Forelimb muscle (tissue), 1 donor: ENCODE measurements at regions not wholly inside any gene's neighbourhood (a gene's known extent, or its start where the extent isn't known, plus 50 kb on each side); places are given as distances from the start of the nearest gene placed in this dataset.
A peak's percentile ranks its signal among the peaks of the same experiment; 100 is the strongest.
"Not testable (repeated sequence)": the region's sequence is repeated elsewhere in the genome, so short reads cannot be mapped to it uniquely, and the experiment has no call there.

Experiments
- DNase-seq: peaks from one replicate; pipeline ENCODE4 v3.0.0-alpha.2; 2013; ENCODE audit warnings: low read depth

DNA sequence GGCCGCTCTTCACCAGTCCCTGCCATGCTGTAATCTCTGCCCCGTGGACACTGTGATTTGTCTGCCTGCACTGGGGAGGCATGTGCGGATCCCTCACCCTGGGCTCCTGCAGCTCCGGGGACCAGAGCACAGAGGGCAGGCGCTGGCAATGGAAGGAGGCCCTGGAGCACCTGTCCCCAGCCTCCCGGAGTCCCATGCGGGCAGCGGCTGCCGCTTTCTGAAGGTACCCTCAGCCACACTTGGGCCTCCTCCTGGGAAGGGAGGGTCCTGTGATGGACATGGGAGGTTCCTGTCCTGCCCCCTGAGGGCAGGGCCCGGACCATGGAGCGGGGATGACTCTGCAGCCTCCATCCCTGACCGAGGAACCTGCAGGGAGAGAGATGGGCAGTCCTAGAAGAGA, 297.4 kb upstream of the SFSWAP start:
- DNase-seq = no peak

DNA sequence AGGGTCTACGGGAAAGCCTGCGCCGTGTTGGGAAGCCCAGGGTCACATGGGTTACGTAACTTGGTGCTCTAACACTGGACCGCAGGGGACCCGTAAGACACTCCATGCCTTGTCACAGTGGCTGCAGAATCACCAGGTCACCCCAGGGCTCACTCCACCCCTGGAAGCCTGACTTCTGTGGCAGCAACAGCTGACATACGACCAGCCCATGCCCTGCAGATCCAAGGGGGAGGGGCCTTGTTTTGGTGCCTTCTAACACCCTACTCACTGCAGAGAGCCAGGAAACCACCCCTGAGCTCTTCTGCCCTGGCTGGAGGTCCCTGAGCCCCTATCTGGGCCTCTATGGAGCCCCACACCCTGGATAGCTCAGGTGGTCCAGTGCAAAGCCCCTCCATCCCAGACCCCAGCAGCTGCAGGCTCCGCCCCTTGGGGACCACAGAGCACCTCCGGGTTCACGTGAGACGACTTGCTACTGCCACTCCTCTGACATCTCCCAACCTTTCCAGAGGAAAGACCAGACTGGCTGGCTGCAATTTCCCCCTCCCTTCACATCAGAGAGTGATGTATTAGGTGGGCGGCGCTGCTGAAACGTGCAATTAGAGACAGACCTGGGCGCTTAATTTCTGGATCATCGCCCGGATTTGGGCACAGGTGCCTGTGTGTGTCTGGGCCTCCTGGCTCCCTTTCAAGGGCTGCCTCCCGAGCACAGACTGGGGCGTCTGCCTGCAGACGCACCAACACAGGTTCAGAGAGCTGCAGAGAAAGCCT, 296.6 kb upstream of the SFSWAP start:
- DNase-seq = not testable (repeated sequence)

DNA sequence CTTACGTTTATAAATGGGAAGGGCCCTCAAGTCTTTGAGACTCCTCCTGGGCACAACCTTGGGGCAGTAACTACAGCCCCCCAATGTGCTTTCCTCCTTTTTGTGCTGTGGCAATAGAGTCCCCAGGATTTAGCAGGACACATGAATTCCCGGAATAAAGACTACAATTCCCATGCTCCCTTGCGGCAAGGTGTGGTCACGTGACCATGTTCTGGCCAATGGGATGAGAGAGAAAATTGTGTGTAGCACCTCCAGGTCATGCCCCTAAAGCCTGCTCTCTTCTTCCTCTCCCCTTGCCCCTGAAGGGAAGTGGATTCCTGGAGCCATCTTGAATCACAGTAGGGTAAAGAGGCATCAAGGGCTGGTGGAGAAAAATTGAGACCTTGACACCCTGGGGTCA, 295.1 kb upstream of the SFSWAP start:
- no peak for DNase-seq

DNA sequence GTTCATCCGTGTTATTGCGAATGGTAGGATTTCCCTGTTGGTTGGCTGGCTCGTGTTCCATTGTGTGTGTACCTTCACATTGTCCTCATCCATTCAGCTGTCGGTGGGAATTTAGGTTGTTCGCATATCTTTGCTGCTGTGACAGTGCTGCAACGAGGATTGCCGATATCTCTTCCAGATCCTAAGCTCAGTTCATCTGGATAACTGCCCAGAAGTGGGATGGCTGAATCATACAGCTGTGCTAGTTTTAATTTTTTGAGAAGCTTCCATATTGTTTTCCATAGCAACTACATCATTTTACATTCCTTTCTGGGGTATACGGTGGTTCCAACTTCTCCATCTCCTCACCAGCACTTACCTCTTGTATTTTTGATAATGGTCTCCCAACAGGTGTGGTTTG, 292.8 kb upstream of the SFSWAP start:
- peak; percentile 44 for DNase-seq

DNA sequence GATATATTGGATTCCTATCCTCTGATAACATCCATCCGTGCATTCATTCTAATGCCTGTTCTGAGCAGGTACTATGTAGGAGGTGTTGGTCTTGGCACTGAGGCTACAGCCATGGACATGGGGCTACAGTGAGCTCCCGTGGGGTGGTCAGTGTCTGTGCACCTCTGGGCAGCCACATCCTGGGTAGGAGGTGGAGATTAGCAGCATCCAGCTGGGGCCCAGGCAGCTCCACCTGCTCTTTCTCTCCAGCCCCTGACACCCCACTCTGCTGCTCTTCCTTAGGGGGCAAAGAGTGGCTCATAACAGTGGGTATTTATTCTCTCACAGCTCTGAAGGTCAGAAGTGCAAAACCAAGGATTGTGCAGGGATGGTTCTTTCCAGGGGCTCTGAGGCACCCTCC, 292.0 kb upstream of the SFSWAP start:
- DNase-seq = no peak

DNA sequence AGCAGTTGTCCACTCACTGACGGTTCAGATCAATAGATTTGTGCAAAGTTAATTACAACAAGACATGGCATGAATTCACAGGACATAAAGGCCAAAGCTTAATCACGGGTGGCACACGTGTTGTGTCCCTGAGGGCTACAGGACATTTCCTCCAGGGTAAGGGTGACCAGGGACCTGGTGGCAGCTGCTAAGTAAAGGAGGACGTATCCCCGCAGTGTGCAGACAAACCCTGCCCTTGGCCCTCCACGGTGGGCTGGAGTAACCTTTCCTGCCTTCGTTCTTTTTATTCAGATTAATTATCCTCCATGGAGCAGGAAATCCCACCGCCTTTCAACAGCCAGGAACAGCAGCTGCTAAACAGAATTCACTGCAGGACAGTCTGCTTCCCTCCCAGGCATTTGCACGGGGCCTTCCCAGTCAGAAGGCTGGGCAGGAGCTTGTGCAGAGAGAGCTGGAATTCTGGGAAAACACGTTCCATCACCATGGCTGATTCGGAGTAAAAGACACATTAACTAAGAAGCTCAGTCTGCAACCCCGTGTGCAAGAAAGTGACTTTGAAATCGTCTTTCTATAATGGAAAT, 289.9 kb upstream of the SFSWAP start:
- no peak for DNase-seq

DNA sequence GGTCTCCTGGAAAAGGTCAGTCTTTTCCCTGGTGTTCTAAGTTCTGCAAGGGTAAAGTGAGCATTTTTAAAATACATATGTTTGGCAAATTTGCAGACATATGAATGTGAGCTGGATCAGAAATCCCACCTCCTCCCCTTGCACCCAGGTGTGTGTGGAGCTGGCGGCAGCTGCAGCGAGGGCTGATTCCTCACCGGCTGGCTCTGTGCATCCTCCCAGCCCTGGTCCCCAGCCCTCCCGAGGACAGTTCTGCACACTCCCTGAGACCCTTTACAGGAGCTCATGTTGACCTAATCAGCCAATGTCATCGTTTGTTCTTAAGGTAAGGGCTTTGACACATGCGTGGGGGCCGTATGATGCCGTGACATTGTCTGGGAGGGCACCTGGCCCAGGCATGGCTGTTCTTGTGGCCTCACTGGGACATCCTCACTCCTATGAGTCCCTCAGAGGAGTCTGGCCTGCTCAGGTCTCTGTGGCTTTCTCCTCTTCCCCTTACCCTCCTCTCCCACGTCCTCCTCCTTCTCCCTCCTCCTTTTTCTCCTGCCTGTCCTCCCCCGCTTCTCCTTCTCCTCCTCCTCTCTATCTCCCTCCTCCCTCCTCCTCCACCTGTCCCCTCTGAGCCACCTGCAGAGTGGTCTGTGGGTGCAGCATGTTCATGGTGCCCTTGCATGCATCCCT, 289.2 kb upstream of the SFSWAP start:
- DNase-seq = no peak

DNA sequence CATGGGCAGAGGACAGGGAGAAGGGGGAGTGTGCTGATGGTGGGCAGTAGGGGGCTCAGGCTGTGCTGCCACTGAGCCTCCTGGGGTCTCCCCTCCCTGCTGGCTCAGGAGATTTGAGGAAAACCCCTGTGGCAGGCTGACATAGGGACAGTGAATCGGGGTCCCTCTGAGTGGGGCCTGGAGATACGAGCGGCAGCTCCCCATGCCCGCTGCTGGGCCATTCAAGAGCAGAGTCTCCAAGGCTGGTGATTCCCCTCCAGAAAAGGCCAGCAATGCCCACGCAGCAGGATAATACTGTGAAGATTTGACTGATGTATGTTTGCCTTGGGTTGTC, 288.7 kb upstream of the SFSWAP start:
- DNase-seq = no peak

DNA sequence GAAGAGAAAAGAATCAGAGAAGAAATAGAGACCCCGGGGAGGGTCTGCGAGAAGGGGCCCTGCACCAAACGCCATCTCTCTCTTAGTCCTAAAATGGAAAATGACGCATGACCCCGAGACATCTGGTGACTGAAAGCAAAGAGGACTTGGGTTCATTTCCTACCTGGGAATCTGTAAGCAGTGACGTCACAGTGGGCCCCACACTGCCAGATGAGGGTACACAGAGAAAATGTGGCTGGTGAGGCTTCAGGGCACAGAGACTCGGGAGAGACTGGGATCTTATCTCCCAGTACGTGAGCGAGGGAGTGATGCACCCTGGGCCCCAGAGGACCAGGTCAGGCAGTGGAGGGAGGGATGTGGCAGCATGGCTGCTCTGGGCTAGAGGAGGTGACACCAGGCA, 288.1 kb upstream of the SFSWAP start:
- no peak for DNase-seq

DNA sequence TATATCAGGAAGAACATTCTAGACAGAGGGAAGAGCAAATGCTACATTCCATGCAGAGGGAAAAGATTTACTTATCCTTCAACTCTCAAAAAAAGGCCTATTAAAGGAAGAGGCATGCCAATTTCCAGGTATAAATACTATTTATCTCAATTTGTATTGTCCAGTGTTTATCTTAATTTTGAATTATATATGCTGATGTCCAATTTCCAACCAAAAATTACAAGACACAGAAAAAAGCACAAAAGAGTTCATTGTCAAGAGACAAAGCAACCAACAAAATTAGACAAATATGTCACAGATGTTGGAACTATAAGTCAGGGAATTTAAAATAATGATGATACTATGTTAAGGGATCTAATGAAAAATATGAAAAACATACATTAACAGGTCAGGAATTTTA, 286.6 kb upstream of the SFSWAP start:
- DNase-seq = no peak

DNA sequence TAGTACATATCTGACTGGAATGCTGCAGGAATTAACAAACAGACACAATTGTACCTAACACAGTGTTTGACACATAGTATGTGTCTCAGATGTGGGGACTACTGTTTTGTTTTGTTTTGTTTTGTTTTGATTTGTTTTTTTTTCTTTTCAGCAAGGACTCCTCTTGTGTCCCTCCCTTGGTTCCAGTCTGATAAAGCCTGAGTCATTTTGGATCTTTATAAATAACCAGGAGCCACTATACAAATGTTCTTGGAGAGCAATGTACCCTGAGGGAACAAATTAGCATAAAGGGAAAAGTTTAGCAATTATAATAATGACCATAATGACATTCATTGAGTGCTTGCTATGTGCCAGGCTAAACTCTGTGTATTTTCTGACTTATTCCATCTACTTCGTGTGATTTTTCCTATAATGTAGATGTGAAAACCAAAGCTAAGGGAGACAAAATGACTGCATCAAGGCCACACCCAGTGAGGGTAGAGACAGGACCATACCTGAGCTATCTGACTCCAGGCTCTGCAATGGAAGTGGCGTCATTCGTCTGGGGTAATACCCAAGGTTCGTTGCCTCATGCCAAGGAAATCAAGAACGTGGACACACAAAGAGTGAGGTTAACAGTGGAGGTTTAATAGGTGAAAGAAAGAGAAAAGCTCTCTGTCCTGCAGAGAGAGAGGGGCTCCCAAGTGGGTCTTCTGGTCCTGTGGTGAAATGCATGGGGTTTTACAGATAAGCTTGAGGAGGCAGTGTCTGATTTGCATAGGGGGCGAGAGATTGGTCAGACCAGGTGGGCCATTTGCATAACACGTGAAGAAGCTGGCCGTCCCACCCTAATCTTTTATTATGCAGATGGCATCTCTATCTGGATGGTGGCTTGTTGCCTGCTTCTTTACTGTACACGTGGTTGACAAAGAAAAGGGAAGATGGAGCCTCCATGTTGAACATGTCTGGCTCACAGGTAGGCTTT, 285.5 kb upstream of the SFSWAP start:
- no peak for DNase-seq

DNA sequence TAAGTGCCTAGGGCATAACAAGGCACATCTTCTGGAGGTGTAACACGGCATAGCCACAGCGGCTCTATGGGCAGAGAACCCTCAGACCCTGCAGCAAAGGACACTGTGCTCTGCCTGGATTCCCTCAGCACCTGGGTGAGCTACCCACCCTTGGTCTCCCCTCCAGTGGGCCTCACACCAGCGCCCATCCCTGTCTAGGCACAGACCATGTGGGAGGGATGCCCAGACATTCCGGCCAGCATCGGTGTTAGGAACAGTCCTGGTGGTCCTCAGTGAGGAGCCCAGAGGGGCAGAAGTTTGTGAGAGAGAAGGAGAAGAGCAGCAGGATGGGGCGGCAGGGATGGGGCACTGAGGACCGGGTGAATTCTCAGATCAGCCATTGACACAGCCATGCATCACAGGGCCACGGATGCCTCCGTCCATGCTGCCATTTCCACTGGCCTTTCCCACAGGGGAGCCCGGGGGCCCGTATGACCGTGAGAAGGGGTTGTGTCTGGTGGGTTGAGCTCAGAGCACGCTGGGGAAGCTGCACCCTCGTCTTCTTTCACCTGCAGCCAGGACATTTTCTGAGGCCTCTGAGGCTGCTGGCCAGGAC, 282.7 kb upstream of the SFSWAP start:
- no peak for DNase-seq

DNA sequence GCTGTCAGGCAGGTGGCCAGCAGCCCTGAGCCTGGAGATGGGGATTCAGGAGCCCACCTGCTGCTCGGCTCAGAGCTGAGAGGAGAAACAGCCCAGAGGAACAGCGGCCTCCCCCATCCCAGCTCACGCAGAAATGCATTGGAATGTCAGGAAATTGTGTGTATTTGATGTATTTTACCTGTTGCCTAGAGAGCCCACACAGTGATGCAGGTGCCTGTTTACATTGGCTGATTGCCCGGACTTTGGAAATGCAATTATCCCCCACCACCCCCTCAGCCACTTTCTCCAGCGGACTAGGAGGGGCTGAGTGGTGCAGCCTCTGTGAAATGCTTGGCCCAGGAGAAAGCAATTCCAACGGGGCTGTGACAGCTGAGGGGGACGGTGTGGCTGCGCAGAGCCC, 281.7 kb upstream of the SFSWAP start:
- not testable (repeated sequence) for DNase-seq

DNA sequence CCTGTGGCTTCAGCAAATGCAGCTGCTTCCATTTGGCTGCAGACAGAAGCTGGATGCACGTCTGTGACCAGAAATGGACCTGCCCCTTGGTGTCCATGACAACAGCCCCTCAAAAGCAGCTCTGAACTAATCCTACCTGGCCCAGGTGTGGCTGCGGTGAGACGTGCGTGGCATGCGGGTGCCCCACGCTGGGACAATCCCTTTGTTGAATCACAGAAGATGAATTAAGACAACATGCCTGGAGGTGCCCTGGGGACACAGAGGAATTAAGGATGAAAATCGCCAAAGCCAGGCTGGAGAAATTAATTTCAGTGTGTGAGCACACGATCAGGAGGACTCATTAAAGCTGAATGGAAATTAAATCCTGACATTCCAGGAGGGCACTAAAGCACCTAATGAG, 281.2 kb upstream of the SFSWAP start:
- not testable (repeated sequence) for DNase-seq

DNA sequence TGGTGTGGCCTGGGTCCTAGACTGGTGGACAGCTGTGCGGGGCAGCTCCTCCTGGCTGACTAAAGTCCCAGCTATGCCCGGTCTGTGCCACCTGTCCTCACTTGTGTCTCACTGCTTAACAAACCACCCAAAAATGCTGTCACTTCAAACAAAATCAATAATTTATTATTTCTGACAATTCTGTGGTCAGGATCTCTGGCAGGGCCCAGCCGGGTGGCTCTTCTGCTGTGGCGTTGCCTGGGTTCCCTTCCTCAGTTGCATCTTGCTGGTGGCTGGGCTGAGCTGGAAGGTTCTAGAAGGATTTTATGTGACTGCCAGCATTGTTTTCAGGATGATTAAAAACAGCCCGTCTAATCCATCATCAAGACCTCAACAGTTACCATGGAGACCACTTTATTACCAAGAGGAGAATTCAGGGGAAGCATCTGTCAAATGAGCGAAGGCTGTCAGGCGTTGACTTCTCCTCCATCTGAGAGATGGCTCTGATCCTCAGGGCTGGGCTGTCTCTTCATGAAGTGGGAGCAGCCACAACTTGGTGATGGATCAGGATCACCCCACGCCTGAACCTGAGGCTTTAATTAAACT, 280.6 kb upstream of the SFSWAP start:
- no peak for DNase-seq

DNA sequence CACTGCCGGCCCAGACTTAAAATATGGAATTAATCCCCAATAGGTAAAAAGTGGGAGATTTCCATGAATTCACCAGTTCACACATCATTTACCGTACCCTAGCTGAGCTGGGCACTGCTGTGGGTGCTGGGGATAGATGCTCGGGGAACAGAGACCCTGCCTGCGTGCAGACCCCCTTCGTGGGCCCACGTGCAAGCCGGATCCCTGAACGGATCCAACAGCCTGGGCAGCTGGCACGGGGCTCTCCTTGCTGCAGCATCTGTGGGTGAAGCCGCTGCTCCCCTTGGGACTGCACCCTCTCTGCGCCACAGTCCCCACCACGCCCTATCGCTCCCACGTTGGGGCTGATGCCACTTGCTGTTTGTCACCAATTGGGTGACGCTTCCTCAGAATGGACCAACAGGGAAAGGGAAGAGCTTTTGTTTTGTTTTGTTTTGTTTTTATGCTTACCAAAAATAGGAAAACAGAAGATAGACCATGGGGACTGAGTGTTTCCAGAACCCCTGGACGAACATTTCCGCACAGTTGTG, 279.7 kb upstream of the SFSWAP start:
- DNase-seq = not testable (repeated sequence)

DNA sequence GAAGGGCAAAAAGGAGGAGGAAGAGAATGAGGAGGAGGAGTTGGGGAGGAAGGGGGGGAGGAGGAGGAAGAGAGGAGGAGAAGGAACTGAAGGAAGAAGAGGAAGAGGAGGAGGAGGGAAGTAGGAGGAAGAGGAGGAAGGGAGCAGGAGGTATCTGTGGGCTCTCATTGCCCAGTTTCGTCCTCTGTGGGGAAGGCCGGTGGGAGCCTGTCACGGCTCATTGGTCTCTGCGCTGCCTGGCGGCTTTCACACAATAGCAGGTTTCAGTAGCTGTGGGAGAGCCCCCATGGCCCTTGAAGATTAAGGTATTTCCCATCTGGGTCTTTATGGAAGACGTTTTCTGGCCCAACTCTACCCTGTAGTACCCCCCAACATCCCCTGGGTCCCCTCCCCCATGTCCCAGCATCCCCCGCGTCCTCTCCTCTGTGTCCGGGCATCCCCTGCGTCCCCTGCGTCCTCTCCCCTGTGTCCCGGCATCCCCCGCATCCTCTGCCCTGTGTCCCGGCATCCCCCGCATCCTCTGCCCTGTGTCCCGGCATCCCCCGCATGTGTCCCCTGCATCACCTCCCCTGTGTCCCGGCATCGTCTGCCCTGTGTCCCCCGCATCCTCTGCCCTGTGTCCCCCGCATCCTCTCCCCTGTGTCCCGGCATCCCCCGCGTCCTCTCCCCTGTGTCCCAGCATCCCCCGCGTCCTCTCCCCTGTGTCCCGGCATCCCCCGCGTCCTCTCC, 278.2 kb upstream of the SFSWAP start:
- DNase-seq = no peak

DNA sequence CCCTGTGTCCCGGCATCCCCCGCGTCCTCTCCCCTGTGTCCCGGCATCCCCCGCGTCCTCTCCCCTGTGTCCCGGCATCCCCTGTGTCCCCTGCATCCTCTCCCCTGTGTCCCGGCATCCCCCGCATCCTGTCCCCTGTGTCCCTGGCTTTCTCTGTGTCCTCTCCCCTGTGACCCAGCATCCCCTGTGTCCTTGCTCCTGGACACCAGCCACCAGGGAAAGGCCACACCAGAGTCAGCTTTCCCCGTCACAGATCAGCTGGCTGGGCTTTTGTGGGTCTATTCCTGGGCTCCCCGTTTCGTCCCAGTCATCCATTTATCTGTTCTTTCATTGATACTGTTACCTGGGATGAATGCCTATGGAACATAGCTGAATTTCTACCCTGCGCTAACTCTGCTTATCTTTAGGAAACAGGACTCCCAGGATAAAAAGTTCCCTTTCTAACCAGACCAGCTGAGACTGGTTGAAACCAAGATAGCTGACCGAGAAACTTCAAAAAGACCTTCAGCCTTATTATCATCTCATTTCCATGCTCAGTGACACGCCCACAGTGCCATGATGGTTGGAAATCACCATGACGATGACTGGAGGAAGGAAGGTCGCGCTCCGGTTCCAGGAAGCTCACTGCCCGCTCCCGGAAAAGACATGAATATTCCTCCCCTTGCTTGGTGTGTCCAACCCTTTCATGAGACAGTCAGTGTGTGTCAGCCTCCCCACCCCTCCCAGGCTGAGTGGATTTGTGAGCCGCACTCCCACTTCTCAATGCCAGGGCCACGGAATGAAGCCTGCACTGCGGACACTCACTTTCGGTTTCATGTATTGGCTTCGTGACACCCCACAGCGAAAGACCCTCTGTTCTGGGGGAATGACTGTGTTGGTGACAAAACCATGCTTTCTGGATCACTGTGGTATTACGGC, 276.4 kb upstream of the SFSWAP start:
- DNase-seq = no peak
